ENCODE measurements at regions not wholly inside any gene's neighbourhood (a gene's known extent, or its start where the extent isn't known, plus 50 kb on each side); places are given as distances from the start of the nearest gene placed in this dataset.

DNA sequence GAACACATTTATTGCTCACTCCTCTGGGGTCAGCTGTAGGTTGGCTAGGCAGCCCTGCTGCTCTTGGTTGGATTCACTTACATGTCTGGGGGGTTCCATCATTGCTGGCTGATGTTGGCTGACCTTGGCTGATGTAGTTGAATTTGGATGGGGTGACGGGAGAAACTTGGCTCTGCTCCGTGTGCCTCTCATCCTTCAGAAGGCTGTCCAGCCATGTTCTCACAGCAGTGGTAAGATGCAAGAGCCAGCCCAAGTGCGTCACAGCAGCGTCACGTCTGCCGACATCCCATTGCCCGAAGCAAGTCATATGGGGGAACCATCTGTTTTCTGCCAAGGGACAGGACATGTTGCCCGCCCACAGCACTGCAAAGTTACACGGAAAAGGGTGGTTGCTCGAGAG is 613.5 kb downstream of the MATN1 start:
- no peak overlapping the region for H3K4me3 Mint-ChIP-seq (ENCODE audit: unreplicated experiment)
- H3K9me3 Mint-ChIP-seq (ENCODE audit: low read depth), result no peaks in the 10 kb centered on the region
- no peak overlapping the region for H3K27ac Mint-ChIP-seq (ENCODE audit: unreplicated experiment)
- no peaks in the 10 kb centered on the region for H3K4me1 Mint-ChIP-seq (ENCODE audit: low read depth)
- H3K27me3 Mint-ChIP-seq (ENCODE audit: low read depth), result peaks cover 81% of the 10 kb centered on the region
- no peaks in the 10 kb centered on the region for H3K36me3 Mint-ChIP-seq (ENCODE audit: low read depth)
- TF ChIP-seq, protein P1, sequence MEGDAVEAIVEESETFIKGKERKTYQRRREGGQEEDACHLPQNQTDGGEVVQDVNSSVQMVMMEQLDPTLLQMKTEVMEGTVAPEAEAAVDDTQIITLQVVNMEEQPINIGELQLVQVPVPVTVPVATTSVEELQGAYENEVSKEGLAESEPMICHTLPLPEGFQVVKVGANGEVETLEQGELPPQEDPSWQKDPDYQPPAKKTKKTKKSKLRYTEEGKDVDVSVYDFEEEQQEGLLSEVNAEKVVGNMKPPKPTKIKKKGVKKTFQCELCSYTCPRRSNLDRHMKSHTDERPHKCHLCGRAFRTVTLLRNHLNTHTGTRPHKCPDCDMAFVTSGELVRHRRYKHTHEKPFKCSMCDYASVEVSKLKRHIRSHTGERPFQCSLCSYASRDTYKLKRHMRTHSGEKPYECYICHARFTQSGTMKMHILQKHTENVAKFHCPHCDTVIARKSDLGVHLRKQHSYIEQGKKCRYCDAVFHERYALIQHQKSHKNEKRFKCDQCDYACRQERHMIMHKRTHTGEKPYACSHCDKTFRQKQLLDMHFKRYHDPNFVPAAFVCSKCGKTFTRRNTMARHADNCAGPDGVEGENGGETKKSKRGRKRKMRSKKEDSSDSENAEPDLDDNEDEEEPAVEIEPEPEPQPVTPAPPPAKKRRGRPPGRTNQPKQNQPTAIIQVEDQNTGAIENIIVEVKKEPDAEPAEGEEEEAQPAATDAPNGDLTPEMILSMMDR (IDR thresholded peaks at IDR 0.05), result no peak
- no peak for DNase-seq (ENCODE audit: low spot score)

DNA sequence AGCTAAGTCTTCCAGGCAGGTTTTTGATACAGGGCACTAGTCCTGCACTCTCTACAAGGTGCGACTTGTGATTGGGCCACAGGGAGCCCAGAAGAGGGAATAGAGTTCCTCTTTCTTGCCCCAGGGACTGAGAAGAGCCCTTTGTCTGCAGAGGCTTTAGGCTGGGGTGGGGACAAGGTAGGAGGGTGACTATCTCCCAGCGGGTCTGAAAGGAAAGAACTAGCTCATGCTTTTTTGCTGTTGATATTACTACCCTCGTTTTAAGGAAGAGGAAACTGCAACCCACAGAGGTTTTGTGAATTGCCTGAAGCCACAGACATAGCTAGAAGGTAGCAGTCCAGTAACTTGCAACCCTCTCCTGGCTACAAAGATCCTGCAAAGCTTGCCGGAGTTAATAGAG is 615.2 kb downstream of the MATN1 start:
- H3K27me3 Mint-ChIP-seq (ENCODE audit: low read depth), result peaks cover 75% of the 10 kb centered on the region
- H3K36me3 Mint-ChIP-seq (ENCODE audit: low read depth), result no peaks in the 10 kb centered on the region
- H3K9me3 Mint-ChIP-seq (ENCODE audit: low read depth), result no peaks in the 10 kb centered on the region
- TF ChIP-seq, protein P1 (IDR thresholded peaks at IDR 0.05), result no peak
- H3K4me3 Mint-ChIP-seq (ENCODE audit: unreplicated experiment), result no peak overlapping the region
- H3K27ac Mint-ChIP-seq (ENCODE audit: unreplicated experiment), result no peak overlapping the region
- H3K4me1 Mint-ChIP-seq (ENCODE audit: low read depth), result no peaks in the 10 kb centered on the region
- DNase-seq (ENCODE audit: low spot score), result no peak

DNA sequence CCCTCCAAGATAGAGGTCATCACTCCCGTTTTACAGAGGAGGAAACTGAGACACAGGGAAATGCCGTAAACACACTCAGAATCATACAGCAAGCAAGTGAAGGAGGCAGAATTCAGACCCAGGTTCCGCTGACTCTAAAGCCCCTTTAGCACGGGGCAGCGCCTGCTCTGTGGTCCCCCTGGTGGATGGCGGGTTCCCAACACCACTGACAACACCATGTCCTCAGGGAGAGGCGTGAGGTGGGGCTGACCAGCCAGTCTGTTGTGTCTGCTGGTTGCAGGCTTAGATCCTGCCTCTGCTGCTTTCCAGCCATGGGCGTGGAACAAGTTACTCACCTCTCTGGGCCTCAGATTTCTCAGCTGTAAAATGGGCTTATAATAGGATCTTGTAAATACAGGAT is 617.3 kb downstream of the MATN1 start:
- H3K4me1 Mint-ChIP-seq (ENCODE audit: low read depth), result no peaks in the 10 kb centered on the region
- TF ChIP-seq, protein P1 (IDR thresholded peaks at IDR 0.05), result peak; percentile 79
- peak; percentile 72 for DNase-seq (ENCODE audit: low spot score)
- H3K9me3 Mint-ChIP-seq (ENCODE audit: low read depth), result no peaks in the 10 kb centered on the region
- no peaks in the 10 kb centered on the region for H3K36me3 Mint-ChIP-seq (ENCODE audit: low read depth)
- H3K27me3 Mint-ChIP-seq (ENCODE audit: low read depth), result peaks cover 72% of the 10 kb centered on the region
- H3K27ac Mint-ChIP-seq (ENCODE audit: unreplicated experiment), result no peak overlapping the region
- H3K4me3 Mint-ChIP-seq (ENCODE audit: unreplicated experiment), result no peak overlapping the region

DNA sequence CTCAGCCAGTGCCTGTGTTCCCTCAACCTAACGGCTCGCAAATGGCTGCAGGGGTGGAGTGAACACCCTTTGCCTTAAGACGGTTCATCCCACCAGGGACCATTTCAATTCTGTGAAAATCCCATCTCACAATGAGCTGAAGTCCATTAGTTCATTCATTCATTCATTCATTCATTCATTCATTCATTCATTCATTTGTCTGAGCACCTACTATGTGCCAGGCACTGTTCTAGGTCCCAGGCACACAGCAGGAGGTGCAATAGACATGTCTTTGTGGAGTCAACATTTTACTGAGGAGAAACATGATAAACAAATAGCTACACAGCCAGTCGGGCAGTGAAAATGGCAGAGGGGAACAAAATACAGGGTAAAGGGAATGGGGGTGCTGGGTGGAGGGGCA is 618.8 kb downstream of the MATN1 start:
- Mint-ChIP-seq H3K9me3 (ENCODE audit: low read depth) (no peaks in the 10 kb centered on the region), H3K4me1 (ENCODE audit: low read depth) (no peaks in the 10 kb centered on the region), H3K27ac (ENCODE audit: unreplicated experiment) (no peak overlapping the region), H3K27me3 (ENCODE audit: low read depth) (peaks cover 66% of the 10 kb centered on the region), H3K36me3 (ENCODE audit: low read depth) (no peaks in the 10 kb centered on the region), H3K4me3 (ENCODE audit: unreplicated experiment) (no peak overlapping the region)
- DNase-seq (ENCODE audit: low spot score), result peak; percentile 33
- TF ChIP-seq, protein P1 (IDR thresholded peaks at IDR 0.05), result no peak

DNA sequence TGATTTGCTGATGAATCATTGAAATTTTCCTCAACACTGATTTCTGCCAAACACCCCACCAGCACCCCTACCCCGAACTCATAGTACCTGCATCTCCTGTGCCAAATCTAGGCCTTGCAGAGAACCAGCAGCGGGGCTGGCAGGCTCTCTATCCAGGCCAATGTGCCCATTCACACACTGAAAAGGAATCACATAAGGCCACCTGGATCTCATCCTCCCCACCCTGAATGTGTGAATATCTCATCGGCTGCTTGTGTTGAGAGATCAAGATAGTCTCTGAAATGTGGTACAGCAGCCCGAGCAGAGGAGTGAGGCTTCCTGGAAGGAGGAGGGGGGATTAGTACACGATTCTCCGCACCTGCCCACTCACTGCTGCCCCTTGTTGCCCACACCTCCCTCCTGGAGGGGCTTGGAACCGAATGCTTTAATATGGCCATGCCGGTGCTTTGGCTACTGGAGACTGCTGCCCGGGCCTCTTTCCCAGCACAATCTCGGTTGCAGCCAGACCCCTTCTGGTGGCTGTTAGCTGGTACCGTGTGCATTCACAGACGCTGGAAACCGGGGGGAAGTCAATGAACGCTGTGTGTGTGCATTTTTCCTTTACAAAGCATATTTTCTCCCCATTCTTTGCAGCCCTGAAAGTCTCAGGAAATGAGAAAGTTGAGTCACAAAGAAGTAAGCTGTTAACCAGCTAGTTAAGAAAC is 619.5 kb downstream of the MATN1 start:
- DNase-seq (ENCODE audit: low spot score), result peak; percentile 35
- TF ChIP-seq, protein P1 (IDR thresholded peaks at IDR 0.05), result no peak
- H3K9me3 Mint-ChIP-seq (ENCODE audit: low read depth), result no peaks in the 10 kb centered on the region
- H3K4me1 Mint-ChIP-seq (ENCODE audit: low read depth), result no peaks in the 10 kb centered on the region
- no peak overlapping the region for H3K27ac Mint-ChIP-seq (ENCODE audit: unreplicated experiment)
- H3K4me3 Mint-ChIP-seq (ENCODE audit: unreplicated experiment), result no peak overlapping the region
- no peaks in the 10 kb centered on the region for H3K36me3 Mint-ChIP-seq (ENCODE audit: low read depth)
- peaks cover 60% of the 10 kb centered on the region for H3K27me3 Mint-ChIP-seq (ENCODE audit: low read depth)
